HEK293T (cell line): ENCODE measurements at regions not wholly inside any gene's neighbourhood (a gene's known extent, or its start where the extent isn't known, plus 50 kb on each side); places are given as distances from the start of the nearest gene placed in this dataset.

Experiments
- CTCF ChIA-PET: fragments of 350-600 bp; formaldehyde crosslinking; extraction: SDS; loops from one replicate; lab custom pipeline; 2021; ENCODE audit warnings: antibody characterized with exemption, inconsistent platforms; lab: Yijun Ruan, JAX
- POLR2A ChIA-PET: fragments of 350-600 bp; formaldehyde crosslinking; extraction: SDS; loops from one replicate; lab custom pipeline; 2020; ENCODE audit warnings: antibody characterized with exemption, inconsistent platforms; lab: Yijun Ruan, JAX
- DNase-seq: peaks from one replicate; pipeline ENCODE4 v3.0.0; 2012; ENCODE audit warnings: mixed read lengths; ENCODE audit errors: extremely low spot score
- ARNT ChIP-seq: fragments of 450-650 bp; IDR thresholded peaks from 2 replicates; pipeline ENCODE4 v1.6.1; 2017; ENCODE audit warnings: mild to moderate bottlenecking
- BHLHE40 ChIP-seq: fragments of 450-650 bp; IDR thresholded peaks from 2 replicates; pipeline ENCODE4 v1.6.1; 2016; ENCODE audit warnings: mild to moderate bottlenecking, moderate library complexity, borderline replicate concordance
- CTBP1 ChIP-seq: fragments of 450-650 bp; IDR thresholded peaks from 2 replicates; pipeline ENCODE4 v1.6.1; 2016; ENCODE audit warnings: borderline replicate concordance
- ELF4 ChIP-seq: fragments of 450-650 bp; IDR thresholded peaks from 2 replicates; pipeline ENCODE4 v1.6.1; 2017; ENCODE audit warnings: antibody characterized with exemption
- FOXA1 ChIP-seq: fragments of 450-650 bp; IDR thresholded peaks from 2 replicates; pipeline ENCODE4 v1.6.1; 2016; ENCODE audit warnings: mild to moderate bottlenecking
- FOXK2 ChIP-seq: fragments of 450-650 bp; IDR thresholded peaks from 2 replicates; pipeline ENCODE4 v1.6.1; 2016; ENCODE audit warnings: mild to moderate bottlenecking
- FOXM1 ChIP-seq: fragments of 450-650 bp; IDR thresholded peaks from 2 replicates; pipeline ENCODE4 v1.6.1; 2017; ENCODE audit warnings: mild to moderate bottlenecking, borderline replicate concordance
- HDGF ChIP-seq: fragments of 450-650 bp; IDR thresholded peaks from 2 replicates; pipeline ENCODE4 v1.6.1; 2017; ENCODE audit warnings: antibody characterized with exemption, borderline replicate concordance
- L3MBTL2 ChIP-seq: fragments of 450-650 bp; conservative IDR thresholded peaks from 2 replicates; pipeline ENCODE4 v1.6.1; 2016; ENCODE audit warnings: mild to moderate bottlenecking
- LEF1 ChIP-seq: fragments of 450-650 bp; IDR thresholded peaks from 2 replicates; pipeline ENCODE4 v1.6.1; 2017; ENCODE audit warnings: mild to moderate bottlenecking, borderline replicate concordance
- NFRKB ChIP-seq: fragments of 450-650 bp; IDR thresholded peaks from 2 replicates; pipeline ENCODE4 v1.6.1; 2016; ENCODE audit warnings: mild to moderate bottlenecking, moderate library complexity
- SP1 ChIP-seq: fragments of 450-650 bp; IDR thresholded peaks from 2 replicates; pipeline ENCODE4 v1.6.1; 2017
- SUZ12 ChIP-seq: fragments of 450-650 bp; IDR thresholded peaks from 2 replicates; pipeline ENCODE4 v1.6.1; 2016; ENCODE audit warnings: mild to moderate bottlenecking
- TARDBP ChIP-seq: fragments of 450-650 bp; IDR thresholded peaks from 2 replicates; pipeline ENCODE4 v1.6.1; 2016
- ZNF384 ChIP-seq: fragments of 450-650 bp; IDR thresholded peaks from 2 replicates; pipeline ENCODE4 v1.6.1; 2016
- TF ChIP-seq, protein P1 (sequence below): fragments of 450-650 bp; IDR thresholded peaks from 2 replicates; pipeline ENCODE4 v1.6.1; 2016

DNA sequence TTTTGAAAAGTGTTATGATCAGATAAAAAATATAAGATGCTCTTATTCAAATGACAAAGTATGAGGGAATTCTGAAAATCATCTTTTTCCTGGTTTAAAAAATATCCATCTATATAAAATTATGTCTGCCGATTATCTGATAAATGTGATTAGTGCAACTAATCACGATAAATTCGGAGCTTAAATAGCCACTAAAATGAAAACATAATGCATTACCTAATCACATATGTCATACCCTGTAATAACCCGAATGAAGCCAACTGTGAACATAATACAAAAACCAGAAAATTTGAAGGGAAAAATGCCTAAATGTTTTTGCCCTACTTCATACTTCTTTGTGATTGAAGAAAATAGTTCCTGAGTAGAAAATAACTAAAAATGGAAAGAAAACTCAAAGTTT, 808.4 kb upstream of the LUZP2 start:
- ChIA-PET POLR2A (no interaction called here), CTCF (no interaction called here)
- TF ChIP-seq, protein P1, sequence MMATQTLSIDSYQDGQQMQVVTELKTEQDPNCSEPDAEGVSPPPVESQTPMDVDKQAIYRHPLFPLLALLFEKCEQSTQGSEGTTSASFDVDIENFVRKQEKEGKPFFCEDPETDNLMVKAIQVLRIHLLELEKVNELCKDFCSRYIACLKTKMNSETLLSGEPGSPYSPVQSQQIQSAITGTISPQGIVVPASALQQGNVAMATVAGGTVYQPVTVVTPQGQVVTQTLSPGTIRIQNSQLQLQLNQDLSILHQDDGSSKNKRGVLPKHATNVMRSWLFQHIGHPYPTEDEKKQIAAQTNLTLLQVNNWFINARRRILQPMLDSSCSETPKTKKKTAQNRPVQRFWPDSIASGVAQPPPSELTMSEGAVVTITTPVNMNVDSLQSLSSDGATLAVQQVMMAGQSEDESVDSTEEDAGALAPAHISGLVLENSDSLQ: no peak
- TF ChIP-seq TARDBP (no peak), ARNT (no peak), SP1 (no peak), ELF4 (no peak), L3MBTL2 (no peak), HDGF (no peak), FOXM1 (no peak), CTBP1 (no peak), BHLHE40 (no peak), FOXK2 (no peak)
- no peak for DNase-seq

DNA sequence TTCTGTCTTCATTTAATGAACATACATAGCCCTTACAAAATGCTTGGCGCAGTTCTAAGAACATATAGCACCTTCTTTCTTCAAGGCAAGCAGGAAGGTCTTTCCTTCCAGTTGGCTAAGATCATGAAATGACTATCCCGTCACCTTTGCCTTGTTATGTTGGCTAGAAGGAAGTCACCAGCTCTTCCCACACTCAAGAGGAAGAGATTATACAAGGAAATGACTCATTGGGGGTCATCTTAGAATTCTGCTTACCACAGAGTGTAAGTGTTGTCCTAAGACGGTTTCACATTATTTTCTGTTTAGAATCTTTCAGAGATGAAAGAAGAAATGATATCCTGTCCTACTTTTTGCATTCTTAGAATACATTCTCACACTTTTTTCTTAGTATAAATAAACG, 808.0 kb upstream of the LUZP2 start:
- ChIA-PET CTCF (no interaction called here), POLR2A (no interaction called here)
- no peak for DNase-seq
- TF ChIP-seq TARDBP (no peak), HDGF (no peak), BHLHE40 (no peak), L3MBTL2 (no peak), FOXK2 (no peak), ZNF384 (no peak), FOXM1 (no peak), NFRKB (no peak), SUZ12 (no peak), CTBP1 (no peak), LEF1 (no peak), FOXA1 (no peak), ELF4 (no peak), SP1 (no peak), ARNT (no peak)
- TF ChIP-seq, protein P1: no peak

DNA sequence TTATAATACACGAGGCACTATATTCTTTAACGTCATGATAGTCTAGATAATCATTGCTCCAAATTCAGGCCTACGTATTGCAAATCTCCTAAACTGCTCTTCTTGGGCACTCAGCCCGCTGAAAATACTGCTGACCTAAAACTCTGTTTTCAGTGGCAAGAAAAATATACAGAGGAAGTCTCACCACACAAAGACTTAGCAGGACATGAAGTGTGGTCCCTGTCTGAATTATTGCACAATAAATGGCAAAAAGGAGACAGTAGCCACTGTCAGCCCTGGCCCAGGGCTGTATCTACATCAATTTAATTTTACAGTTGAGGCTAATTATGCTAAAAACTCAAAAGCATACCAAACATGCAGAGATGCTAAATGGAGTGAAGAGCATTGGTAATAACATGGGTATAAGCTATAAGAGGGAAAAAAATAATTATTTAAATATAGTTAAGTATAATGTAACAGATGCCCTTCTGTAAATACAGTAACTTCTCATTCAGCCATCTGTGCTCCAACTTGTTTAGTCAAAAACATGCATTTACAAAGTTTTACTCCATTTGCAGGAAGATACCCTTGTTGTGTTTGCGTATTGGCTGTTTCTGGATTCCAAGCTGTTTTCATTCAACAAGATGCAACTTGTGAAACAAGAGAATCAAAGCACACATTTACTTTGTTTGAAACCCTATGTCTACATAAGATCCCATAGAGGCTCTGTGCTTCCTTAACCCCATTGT, 800.0 kb upstream of the LUZP2 start:
- no peak for TF ChIP-seq HDGF
- no peak for TF ChIP-seq LEF1
- TF ChIP-seq SUZ12: no peak
- TF ChIP-seq ARNT: no peak
- TF ChIP-seq ZNF384: no peak
- no peak for TF ChIP-seq CTBP1
- TF ChIP-seq FOXM1: no peak
- TF ChIP-seq NFRKB: no peak
- no peak for TF ChIP-seq BHLHE40
- TF ChIP-seq, protein P1: no peak
- TF ChIP-seq FOXK2: no peak
- no peak for TF ChIP-seq SP1
- POLR2A ChIA-PET: no interaction called here
- CTCF ChIA-PET: no interaction called here
- no peak for DNase-seq

DNA sequence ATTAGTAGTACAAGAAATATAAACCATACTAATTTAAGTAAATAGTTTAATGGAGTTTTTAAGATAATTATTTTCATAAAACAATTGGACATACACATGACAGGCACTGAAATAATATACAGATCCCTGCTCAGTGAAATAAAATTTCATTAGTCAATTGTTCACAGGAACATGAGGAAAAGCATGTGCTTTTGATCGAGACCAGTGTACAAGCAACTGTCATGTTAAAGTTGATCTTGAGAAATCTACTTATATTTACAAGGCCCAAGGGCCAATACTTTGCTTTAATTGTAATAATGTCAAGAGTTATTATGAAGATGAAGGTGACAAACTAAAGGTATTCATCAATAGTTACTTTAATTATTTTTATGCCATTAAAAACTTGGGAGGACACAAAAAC, 792.7 kb upstream of the LUZP2 start:
- TF ChIP-seq ARNT: no peak
- no peak for TF ChIP-seq SUZ12
- no peak for TF ChIP-seq SP1
- no peak for TF ChIP-seq FOXM1
- TF ChIP-seq LEF1: no peak
- no peak for TF ChIP-seq ELF4
- no peak for TF ChIP-seq NFRKB
- no peak for TF ChIP-seq FOXK2
- TF ChIP-seq, protein P1: no peak
- ChIA-PET POLR2A (no interaction called here), CTCF (no interaction called here)
- no peak for DNase-seq

DNA sequence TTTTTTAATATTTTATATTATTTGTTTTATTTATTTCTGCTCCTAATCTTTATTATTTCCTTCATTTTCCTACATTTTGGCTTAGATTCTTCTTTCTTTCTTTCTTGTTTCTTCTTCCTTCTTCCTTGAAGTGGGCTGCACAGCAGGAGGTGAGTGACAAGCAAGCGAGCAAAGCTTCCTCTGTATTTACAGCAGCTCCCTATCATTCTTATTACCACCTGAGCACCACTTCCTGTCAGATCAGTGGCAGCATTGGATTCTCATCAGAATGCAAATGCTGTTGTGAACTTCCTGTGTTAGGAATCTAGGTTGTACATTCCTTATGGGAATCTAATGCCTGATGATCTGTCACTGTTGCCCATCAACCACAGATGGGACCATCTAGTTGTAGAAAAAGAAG, 784.9 kb upstream of the LUZP2 start:
- TF ChIP-seq LEF1 (no peak), FOXA1 (no peak), BHLHE40 (no peak), CTBP1 (no peak), ZNF384 (no peak), SUZ12 (no peak), NFRKB (no peak), ELF4 (no peak), ARNT (no peak), SP1 (no peak), HDGF (no peak), L3MBTL2 (no peak), TARDBP (no peak)
- TF ChIP-seq, protein P1: no peak
- no peak for DNase-seq
- CTCF ChIA-PET: no interaction called here
- POLR2A ChIA-PET: no interaction called here
